GM12865 (cell line): ENCODE measurements at regions not wholly inside any gene's neighbourhood (a gene's known extent, or its start where the extent isn't known, plus 50 kb on each side); places are given as distances from the start of the nearest gene placed in this dataset.

Experiments used
- DNase-seq: peaks from one replicate; pipeline ENCODE4 v3.0.0; 2010; ENCODE audit warnings: low read depth
- H3K4me3 ChIP-seq: 2 replicates; pipeline ENCODE4 v1.5.1; 2011; ENCODE audit warnings: mild to moderate bottlenecking, low read depth, low read length, control low read depth
- TF ChIP-seq, protein P1 (sequence below): IDR thresholded peaks from 2 replicates; pipeline ENCODE4 v1.5.1; 2011; ENCODE audit warnings: low read length, control low read depth, low read depth, inconsistent platforms; ENCODE audit not compliant: insufficient read depth; ENCODE audit errors: missing control alignments

DNA sequence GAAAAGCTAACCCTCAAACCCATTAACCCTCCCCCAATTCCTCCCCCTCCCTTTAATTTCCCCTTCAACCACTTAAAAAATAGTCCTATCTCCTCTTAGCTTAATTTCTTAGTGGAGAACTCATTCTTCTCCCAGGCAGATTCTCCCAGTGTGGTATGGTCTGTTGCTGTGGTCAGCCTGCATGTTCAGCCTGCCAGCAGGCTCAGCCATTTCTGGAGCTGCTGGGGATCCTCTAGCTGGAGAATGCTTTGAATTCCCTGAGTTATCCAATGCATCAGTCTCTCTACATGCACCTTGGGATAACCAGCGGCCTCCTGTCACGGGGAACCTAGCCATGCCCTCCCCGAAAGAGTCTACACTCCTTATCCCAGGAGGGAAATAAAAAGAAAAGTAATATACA lies 375.4 kb upstream of the RSPO3 start:
- no peak overlapping the region for H3K4me3 ChIP-seq
- TF ChIP-seq, protein P1, sequence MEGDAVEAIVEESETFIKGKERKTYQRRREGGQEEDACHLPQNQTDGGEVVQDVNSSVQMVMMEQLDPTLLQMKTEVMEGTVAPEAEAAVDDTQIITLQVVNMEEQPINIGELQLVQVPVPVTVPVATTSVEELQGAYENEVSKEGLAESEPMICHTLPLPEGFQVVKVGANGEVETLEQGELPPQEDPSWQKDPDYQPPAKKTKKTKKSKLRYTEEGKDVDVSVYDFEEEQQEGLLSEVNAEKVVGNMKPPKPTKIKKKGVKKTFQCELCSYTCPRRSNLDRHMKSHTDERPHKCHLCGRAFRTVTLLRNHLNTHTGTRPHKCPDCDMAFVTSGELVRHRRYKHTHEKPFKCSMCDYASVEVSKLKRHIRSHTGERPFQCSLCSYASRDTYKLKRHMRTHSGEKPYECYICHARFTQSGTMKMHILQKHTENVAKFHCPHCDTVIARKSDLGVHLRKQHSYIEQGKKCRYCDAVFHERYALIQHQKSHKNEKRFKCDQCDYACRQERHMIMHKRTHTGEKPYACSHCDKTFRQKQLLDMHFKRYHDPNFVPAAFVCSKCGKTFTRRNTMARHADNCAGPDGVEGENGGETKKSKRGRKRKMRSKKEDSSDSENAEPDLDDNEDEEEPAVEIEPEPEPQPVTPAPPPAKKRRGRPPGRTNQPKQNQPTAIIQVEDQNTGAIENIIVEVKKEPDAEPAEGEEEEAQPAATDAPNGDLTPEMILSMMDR: no peak
- DNase-seq: no peak

DNA sequence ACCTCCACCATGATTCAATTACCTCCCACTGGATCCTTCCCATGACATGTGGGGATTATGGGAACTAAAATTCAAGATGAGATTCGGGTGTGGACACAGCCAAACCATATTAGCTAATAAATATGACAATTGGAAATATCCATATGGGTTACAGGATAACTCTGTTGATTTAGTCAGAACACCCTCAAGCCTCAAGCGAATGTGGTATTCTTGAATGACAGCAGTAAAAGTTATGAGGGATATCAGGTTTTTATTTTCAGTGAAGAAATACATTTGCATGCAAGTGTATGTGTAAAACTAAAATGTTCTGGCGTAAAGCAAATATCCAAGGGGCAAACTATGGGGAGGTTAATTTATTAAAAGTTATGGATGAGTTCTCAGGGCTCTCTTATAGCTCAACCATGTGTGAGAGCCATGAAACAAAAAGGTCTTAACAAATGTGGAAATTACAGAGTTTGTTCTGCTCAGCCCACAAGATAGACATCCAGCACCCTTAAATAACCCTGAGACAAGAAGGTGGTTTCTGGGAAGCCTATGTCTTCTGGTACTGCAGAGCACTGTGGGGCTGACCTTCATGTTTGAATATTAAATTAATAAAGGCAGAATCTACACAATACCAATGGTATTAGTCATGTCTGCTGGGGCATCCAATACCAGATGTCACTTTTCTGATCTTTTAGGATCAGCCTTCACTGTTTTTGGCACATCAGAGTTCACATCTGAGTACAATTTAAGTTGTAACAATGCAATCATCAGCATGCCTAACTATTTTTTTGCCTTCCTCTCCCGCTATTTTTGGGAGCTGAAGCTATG lies 370.5 kb upstream of the RSPO3 start:
- no peak overlapping the region for H3K4me3 ChIP-seq
- TF ChIP-seq, protein P1: no peak
- DNase-seq: no peak

DNA sequence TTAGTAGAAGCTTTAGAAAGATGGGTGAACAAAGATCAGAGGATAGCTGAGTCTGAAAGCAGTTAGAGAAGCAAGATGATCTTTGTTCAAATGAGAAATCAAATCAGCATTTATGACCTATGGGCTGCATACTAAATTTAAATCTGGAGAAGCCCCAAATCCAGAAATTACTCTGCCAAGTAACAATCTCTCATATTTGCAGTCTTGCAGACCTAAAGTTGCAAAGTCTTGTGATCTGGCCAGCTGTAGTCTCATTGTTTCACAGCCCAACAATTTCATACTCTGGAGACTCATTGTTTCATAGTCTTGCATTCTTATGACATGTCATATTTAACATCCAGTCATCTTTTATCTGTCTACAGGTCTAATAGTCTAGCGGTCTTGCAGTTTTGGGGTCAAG lies 364.9 kb upstream of the RSPO3 start:
- no peak overlapping the region for H3K4me3 ChIP-seq
- no peak for DNase-seq
- TF ChIP-seq, protein P1: no peak

DNA sequence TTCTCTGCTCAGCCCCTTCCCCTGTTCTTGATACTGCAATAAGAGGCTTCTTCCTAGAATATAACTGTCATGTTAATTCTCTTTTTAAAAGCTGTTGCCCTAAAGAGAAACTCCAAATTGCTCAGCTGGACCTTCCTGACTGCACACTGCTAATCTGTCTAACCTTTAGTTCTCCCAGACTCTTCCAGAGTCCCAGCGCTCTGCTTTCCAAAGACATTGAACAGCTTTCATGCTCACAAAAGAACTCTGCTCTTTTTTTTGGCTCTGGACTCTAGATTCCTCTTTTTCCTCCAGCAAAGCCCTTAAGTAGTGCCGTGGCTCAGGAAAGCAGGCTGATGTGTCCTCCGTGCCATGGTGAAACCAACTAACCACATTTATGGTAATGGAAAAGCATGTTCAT lies 356.6 kb upstream of the RSPO3 start:
- no peak for DNase-seq
- no peak overlapping the region for H3K4me3 ChIP-seq
- TF ChIP-seq, protein P1: no peak

DNA sequence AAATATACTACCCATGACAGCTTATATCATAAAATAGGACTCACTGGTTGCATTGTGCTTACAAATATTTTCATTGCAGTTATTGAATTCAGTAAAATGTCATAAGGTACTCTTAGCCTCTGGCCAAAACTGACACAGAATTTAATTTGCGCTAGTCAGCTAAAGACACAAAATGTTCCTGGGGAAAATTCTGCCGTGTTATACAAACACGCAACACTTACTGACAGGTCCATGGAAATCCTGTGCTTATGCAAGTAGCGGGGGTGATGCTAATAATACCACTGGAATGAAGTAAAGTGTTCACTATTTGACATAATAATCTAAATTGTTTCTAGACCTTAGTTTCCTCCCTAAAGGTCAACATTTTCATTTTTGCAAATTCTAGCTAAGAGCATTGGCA lies 354.4 kb upstream of the RSPO3 start:
- DNase-seq: no peak
- TF ChIP-seq, protein P1: no peak
- no peak overlapping the region for H3K4me3 ChIP-seq

DNA sequence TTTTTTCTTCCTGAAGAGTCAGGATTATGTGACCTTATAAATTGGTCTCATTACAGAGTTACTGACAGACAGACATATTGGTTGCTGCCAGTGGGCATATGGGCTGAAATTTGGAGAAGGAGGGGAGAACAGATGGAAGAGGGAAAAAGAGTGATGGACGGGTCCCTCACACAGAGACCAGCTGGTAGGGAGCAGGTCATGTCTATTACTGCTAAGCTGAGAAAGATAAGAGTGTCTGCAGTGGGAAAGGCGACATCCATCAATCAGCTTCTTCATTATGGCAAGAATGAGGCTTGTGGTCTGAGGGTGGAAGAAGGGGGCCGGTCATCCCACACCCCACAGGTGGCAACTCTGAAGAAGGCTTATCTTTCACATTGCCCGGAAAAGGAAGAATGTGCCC lies 353.8 kb upstream of the RSPO3 start:
- DNase-seq: no peak
- TF ChIP-seq, protein P1: no peak
- H3K4me3 ChIP-seq: no peak overlapping the region

DNA sequence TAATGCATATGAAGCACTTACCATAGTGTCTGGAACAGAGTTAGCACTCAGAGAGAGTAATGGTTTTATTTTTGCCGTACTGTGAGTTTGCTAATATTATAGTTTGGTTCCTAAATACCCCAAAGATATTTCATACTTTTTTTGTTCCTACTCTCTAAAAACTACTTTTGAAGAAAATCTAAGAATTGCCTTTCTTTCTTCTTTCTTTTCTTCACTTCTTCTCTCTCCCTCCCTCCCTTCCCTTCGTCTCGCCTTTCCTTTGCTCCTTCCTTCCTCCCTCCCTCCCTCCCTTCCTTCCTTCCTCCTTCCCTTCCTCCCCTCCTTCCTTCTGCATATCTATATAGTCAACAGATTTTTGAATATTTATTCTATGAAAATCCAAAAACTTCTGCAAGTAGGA lies 351.7 kb upstream of the RSPO3 start:
- TF ChIP-seq, protein P1: no peak
- H3K4me3 ChIP-seq: no peak overlapping the region

More for the DNA sequence above, 351.7 kb upstream of the RSPO3 start:
- DNase-seq: no peak
